ENCODE measurements at regions not wholly inside any gene's neighbourhood (a gene's known extent, or its start where the extent isn't known, plus 50 kb on each side); places are given as distances from the start of the nearest gene placed in this dataset.

DNA sequence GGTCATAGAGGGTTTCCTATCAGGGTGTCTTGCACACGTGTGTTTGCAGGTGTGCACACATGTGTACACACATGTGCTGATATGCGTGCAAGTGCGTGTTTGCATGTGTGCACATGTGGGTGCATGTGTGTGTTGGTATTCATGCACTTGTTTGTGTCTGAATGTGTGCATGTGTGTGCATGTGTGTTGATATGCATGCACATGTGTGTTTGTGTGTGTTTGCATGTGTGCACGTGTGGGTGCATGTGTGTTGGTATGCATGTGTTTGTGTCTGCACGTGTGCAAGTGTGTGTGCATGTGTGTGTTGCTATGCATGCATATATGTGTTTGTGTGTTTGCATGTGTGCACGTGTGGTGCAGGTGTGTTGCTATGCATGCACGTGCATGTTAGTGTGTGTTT, 150.5 kb downstream of the SOX1 start:
- Histone ChIP-seq H3K27me3 (peaks cover 0 to 44% (median 21%) of the 10 kb centered on the region in 7 donors), H3K4me1 (no peaks in the 10 kb centered on the region), H3K9me3 (peaks cover 0 to 3% (median 0%) of the 10 kb centered on the region in 11 donors), H3K4me3 (no peak overlapping the region), H3K36me3 (no peaks in the 10 kb centered on the region), H3K27ac (no peak overlapping the region)
- intact Hi-C loops (cut with DNase I), result no loop called here
- 81 to 90% methylated on average over 7 of the region's 7 CpGs for WGBS, 2 donors
- DNase-seq (no peak), ATAC-seq (no peak)
- TF ChIP-seq, protein P1, sequence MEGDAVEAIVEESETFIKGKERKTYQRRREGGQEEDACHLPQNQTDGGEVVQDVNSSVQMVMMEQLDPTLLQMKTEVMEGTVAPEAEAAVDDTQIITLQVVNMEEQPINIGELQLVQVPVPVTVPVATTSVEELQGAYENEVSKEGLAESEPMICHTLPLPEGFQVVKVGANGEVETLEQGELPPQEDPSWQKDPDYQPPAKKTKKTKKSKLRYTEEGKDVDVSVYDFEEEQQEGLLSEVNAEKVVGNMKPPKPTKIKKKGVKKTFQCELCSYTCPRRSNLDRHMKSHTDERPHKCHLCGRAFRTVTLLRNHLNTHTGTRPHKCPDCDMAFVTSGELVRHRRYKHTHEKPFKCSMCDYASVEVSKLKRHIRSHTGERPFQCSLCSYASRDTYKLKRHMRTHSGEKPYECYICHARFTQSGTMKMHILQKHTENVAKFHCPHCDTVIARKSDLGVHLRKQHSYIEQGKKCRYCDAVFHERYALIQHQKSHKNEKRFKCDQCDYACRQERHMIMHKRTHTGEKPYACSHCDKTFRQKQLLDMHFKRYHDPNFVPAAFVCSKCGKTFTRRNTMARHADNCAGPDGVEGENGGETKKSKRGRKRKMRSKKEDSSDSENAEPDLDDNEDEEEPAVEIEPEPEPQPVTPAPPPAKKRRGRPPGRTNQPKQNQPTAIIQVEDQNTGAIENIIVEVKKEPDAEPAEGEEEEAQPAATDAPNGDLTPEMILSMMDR (IDR thresholded peaks at IDR 0.05), result no peak

DNA sequence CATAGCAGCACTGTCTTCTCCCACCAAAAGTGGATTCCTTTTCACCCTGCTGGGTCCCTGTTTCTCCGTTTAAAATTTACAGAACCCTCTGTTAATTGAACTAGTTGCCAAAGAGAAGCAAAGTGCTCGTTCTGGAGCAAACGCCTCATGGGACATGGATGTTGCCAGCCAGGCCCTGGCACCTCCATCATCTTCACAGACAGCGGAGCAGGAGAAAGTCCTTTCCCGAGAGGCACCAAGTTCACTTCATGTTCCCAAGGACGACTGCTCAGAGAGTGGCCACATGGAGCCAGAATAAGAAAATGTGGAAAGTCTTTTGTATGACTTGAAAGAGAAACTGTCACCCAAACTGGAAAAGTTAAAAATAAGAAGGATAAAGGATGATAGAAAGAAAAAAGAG, 151.5 kb downstream of the SOX1 start:
- Histone ChIP-seq H3K36me3 (no peaks in the 10 kb centered on the region), H3K4me1 (no peaks in the 10 kb centered on the region), H3K9me3 (no peaks in the 10 kb centered on the region), H3K27me3 (peaks cover 0 to 46% (median 21%) of the 10 kb centered on the region in 7 donors), H3K27ac (no peak overlapping the region), H3K4me3 (no peak overlapping the region)
- 70 to 72% methylated on average over 6 of the region's 6 CpGs for WGBS, 2 donors
- TF ChIP-seq, protein P1 (IDR thresholded peaks at IDR 0.05), result no peak
- ATAC-seq (no peak), DNase-seq (no peak)
- intact Hi-C loops (cut with DNase I), result no loop called here

DNA sequence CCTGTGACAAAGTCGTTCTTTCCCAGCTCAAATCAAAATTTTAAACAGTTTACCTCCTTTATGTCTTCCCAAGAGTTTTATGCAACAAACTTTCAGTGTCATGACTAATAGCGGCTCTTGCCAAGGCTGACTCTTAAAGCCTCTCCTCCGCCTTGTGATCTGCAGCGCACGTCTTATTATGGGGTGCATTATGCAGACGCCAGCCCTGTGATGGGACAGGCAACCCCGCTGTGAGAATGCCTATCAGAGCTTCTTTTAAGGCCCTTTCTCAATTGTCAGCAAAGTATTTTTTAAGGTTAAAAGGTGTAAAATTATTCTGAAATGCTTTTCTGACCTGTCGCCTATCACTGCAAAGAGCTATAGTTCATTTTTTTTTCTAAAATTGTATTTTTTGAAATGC, 152.8 kb downstream of the SOX1 start:
- 81 to 82% methylated on average over 8 of the region's 8 CpGs for WGBS, 2 donors
- intact Hi-C loops (cut with DNase I), result no loop called here
- DNase-seq (no peak), ATAC-seq (no peak)
- Histone ChIP-seq H3K9me3 (no peaks in the 10 kb centered on the region), H3K36me3 (no peaks in the 10 kb centered on the region), H3K27ac (no peak overlapping the region), H3K4me1 (no peaks in the 10 kb centered on the region), H3K4me3 (no peak overlapping the region), H3K27me3 (peaks cover 0 to 36% (median 15%) of the 10 kb centered on the region in 7 donors)
- TF ChIP-seq, protein P1 (IDR thresholded peaks at IDR 0.05), result no peak

DNA sequence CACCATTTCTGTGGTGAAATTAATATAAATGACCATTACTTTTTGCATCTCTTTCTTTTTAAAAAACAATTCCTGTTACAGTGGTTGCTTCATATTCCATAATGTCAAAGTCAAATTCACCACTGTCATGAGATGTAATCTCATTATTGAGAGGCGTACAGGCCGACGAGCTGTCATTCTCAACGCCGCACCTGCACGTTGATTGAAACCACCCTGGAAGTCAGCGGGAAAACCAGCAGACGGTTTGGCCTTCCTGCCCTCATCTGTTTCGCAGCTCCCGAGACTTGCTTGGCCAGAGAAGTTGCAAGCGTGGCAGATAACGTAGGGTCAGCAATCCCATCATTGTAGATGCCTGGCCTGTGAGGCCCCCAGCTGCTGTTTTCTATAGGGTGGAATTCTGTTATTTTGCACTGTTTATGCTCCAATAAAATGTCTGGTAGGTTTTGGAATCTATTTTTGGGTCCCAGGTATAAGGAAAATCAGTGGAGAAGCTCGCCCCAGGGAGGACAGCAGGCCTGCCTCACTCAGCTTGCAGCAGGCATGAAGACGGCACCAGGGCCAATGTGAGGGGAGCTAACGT, 153.4 kb downstream of the SOX1 start:
- H3K4me1 ChIP-seq, result no peaks in the 10 kb centered on the region
- ATAC-seq (no peak), DNase-seq (no peak)
- 77 to 80% methylated on average over 15 of the region's 15 CpGs for WGBS, 2 donors
- TF ChIP-seq, protein P1 (IDR thresholded peaks at IDR 0.05), result no peak
- peaks cover 0 to 36% (median 15%) of the 10 kb centered on the region in 7 donors for H3K27me3 ChIP-seq
- no peaks in the 10 kb centered on the region for H3K36me3 ChIP-seq
- intact Hi-C loops (cut with DNase I), result no loop called here
- H3K9me3 ChIP-seq, result no peaks in the 10 kb centered on the region
- H3K27ac ChIP-seq, result no peak overlapping the region
- no peak overlapping the region for H3K4me3 ChIP-seq
